AG08395 (cell line): ENCODE measurements at regions not wholly inside any gene's neighbourhood (a gene's known extent, or its start where the extent isn't known, plus 50 kb on each side); places are given as distances from the start of the nearest gene placed in this dataset.
"Not testable (repeated sequence)": the region's sequence is repeated elsewhere in the genome, so short reads cannot be mapped to it uniquely, and the experiment has no call there.

ENCODE experiments used
- DNase-seq: peaks from one replicate; pipeline ENCODE4 v3.0.0; 2012; ENCODE audit warnings: mixed read lengths, low spot score

GRCh38 chr17:16843511-16843910 lies 128.4 kb downstream of the TNFRSF13B start:
- DNase-seq, result not testable (repeated sequence)

- DNase-seq, result not testable (repeated sequence)
Observed at GRCh38 chr17:16842346-16842745, 129.6 kb downstream of the TNFRSF13B start.

DNA sequence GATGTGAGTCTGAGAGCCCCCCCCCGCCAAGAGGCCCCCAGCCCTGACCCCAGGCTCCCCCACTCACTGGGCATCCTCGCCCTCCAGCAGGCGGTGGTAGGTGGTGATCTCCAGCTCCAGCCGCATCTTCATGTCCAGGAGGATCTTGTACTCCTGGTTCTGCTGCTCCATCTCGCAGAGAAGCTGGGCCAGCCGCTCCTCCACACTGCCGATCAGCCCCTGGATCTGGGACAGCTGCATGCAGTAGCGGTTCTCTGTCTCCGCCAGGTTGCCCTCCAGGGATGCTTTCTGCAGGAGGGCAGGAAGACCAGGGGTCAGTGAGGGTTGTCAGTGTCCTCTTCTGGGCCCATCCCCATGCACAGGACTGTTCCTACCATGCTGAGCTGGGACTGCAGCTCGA lies 130.0 kb downstream of the TNFRSF13B start:
- DNase-seq, result not testable (repeated sequence)

- not testable (repeated sequence) for DNase-seq
Observed at GRCh38 chr17:16840219-16840618, 131.7 kb downstream of the TNFRSF13B start.

DNA sequence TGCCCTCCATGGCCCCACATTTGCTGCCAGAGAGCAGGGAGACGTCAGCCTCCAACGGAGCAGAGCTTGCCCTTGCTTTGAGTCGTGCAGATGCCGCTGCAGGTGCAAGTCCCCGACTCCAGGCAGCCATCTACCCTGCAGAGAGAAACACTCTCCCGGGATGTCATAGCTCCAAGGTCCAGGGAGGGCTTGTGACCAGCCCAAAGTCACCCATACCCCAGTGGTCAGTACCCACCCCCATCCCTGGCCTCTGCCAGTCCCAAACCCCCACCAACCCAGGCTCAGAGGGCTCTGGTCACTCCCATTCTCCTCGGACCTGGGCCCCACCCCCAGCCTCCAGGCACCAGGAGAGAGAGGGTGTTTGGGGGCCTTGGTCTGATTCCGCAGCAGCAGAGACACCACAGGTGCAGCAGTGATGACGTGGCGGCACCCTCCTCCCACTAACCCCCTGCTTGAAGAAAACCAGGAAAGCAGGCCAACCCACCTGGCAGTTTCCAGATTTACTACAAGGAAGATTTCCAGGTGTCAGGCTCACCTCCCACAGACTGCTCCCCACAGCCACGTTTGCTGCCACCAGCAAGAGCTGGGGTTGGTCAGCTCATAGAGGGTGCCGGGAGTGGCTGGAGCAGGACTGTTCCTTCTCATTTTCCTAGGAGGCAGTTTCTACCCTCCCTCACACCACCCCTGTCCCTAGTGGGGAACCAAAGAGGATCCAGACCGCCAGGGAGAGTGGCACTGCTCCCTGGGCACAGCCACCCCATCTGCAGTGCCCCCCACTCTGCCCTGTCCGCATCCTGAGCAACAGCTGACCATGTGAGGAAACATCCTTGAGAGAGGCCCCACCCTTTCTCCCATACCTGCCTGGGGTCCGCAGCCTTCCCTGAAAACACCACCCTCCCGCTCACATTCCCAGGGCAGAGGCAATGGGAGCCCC lies 132.4 kb downstream of the TNFRSF13B start:
- DNase-seq, result not testable (repeated sequence)

- not testable (repeated sequence) for DNase-seq
Observed at GRCh38 chr17:16838795-16839194, 133.1 kb downstream of the TNFRSF13B start.

DNA sequence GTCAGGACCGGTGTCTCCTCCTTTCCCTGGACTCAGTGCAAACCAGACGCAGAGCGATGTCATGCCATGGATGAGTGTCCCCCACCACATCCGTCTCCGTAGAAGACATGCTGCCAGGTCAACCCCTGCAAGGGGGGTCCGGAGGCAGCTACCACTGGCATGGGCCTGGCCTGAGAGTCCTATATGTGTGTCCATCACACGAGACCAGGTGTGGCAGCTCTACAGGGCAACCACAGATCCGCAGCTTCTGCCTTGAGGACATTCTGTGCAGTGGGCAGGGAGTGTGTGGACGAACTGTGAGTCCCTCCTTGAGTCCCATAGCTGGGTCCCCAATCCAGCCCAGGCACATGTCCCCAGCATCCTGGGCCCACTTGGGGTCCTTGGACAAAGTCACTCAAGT lies 133.6 kb downstream of the TNFRSF13B start:
- not testable (repeated sequence) for DNase-seq

- DNase-seq, result not testable (repeated sequence)
Observed at GRCh38 chr17:16837468-16838266, 134.3 kb downstream of the TNFRSF13B start.

- DNase-seq, result not testable (repeated sequence)
Observed at GRCh38 chr17:16836315-16836915, 135.5 kb downstream of the TNFRSF13B start.

DNA sequence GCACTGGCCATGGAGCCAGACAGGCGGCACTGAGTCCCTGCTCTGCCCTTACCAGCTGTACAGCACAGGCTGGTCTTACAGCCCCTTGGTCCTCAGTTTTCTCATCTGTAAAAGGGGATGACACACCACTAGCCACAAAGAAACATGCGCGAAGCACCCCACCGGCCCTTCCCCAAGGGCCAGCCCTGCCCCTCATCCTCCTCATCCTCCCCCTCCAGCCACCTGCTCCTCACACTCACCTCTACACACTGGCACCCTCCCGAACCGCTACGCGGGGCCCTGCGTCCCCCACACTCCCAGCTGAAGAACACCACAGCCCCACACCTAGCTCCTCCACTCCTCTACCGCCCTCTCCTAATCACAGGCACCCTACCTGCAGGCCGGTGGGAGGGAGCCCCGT lies 138.4 kb downstream of the TNFRSF13B start:
- DNase-seq, result not testable (repeated sequence)

DNA sequence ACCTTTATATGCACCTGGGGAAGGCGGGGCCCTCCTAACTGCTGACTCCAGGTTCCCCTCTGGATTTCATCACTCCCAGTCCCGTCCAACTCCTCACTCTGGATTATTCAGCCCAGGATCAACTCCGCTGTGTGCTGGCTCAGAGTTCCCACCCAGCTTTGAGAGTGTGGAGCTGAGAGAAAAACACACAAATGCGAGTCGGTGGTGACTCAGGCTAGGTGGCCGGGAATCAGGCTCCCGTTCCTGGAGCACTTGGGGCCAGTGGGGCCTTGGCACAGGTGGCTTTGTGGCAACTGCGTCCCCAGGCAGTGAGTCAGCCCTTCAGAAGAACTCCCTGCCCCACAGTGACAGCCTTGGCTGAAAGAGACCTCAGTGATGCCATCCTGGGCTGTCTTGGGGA lies 139.1 kb downstream of the TNFRSF13B start:
- DNase-seq, result not testable (repeated sequence)

DNA sequence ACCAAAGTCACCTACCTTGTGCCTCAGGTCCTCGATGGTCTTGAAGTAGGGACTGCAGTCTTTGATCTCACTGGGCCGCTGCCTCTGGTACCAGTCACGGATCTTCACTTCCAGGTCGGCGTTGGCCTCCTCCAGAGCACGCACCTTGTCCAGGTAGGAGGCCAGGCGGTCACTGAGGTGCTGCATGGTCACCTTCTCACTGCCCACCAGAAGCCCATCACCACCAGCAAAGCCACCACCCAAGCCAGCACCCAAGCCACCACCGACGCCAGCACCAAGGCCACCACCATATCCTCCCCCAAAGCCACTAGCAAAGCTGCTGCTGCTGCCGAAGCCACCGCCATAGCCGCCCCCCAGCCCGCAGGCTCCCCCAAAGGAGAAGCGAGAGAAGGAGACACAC lies 139.7 kb downstream of the TNFRSF13B start:
- DNase-seq, result not testable (repeated sequence)

DNA sequence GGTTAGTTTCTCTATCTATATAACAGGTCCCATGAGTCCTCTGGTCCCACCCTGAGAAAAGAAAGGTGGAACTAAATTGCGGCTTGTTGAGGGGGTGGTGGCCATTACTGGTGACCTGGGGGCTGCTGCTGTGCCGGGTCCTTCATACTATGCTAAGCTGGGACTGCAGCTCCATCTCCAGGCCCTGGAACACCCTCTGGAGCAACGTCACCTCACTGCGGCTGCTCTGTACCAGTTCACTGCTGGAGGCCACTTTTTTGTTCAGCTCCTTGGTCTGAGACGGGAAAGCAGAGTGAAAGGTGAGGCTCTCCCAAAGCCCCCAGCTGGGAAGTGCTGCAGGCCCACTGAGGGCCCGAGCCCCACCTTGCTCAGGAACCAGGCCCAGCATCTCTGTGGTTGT lies 140.7 kb downstream of the CCDC144A start:
- not testable (repeated sequence) for DNase-seq

- not testable (repeated sequence) for DNase-seq
Observed at GRCh38 chr17:16830219-16830618, 140.2 kb downstream of the CCDC144A start.
